ENCODE measurements at regions not wholly inside any gene's neighbourhood (a gene's known extent, or its start where the extent isn't known, plus 50 kb on each side); places are given as distances from the start of the nearest gene placed in this dataset.

- Histone ChIP-seq H3K4me3 (ENCODE audit: low read depth, low read length) (no peak overlapping the region), H3K27me3 (ENCODE audit: control insufficient read depth, insufficient read depth, low read length) (peaks cover 4% of the 10 kb centered on the region), H3K36me3 (ENCODE audit: control insufficient read depth, insufficient read depth, low read length) (peaks cover 2% of the 10 kb centered on the region)
- DNase-seq (ENCODE audit: low read depth) = no peak
- no peak for TF ChIP-seq CTCF (IDR thresholded peaks at IDR 0.05; ENCODE audit: insufficient read depth, low read length, poor library complexity, severe bottlenecking)
Observed at GRCh38 chr4:129359461-129359860, 263.5 kb downstream of the C4orf33 start.

GRCh38 chr4:129362691-129363274 lies 266.8 kb downstream of the C4orf33 start:
- DNase-seq (ENCODE audit: low read depth) = no peak
- peak; percentile 81 for TF ChIP-seq CTCF (IDR thresholded peaks at IDR 0.05; ENCODE audit: insufficient read depth, low read length, poor library complexity, severe bottlenecking)
- peaks cover 4% of the 10 kb centered on the region for H3K27me3 ChIP-seq (ENCODE audit: control insufficient read depth, insufficient read depth, low read length)
- H3K36me3 ChIP-seq (ENCODE audit: control insufficient read depth, insufficient read depth, low read length) = peaks cover 2% of the 10 kb centered on the region
- H3K4me3 ChIP-seq (ENCODE audit: low read depth, low read length) = no peak overlapping the region

- Histone ChIP-seq H3K4me3 (ENCODE audit: low read depth, low read length) (no peak overlapping the region), H3K36me3 (ENCODE audit: control insufficient read depth, insufficient read depth, low read length) (no peaks in the 10 kb centered on the region), H3K27me3 (ENCODE audit: control insufficient read depth, insufficient read depth, low read length) (peaks cover 4% of the 10 kb centered on the region)
- no peak for DNase-seq (ENCODE audit: low read depth)
- TF ChIP-seq CTCF (IDR thresholded peaks at IDR 0.05; ENCODE audit: insufficient read depth, low read length, poor library complexity, severe bottlenecking) = no peak
Observed at GRCh38 chr4:129364747-129365452, 268.9 kb downstream of the C4orf33 start.

GRCh38 chr4:129369361-129370010 lies 273.5 kb downstream of the C4orf33 start:
- no peak for TF ChIP-seq CTCF (IDR thresholded peaks at IDR 0.05; ENCODE audit: insufficient read depth, low read length, poor library complexity, severe bottlenecking)
- no peaks in the 10 kb centered on the region for H3K36me3 ChIP-seq (ENCODE audit: control insufficient read depth, insufficient read depth, low read length)
- no peaks in the 10 kb centered on the region for H3K27me3 ChIP-seq (ENCODE audit: control insufficient read depth, insufficient read depth, low read length)
- no peak overlapping the region for H3K4me3 ChIP-seq (ENCODE audit: low read depth, low read length)
- DNase-seq (ENCODE audit: low read depth) = no peak

- no peaks in the 10 kb centered on the region for H3K27me3 ChIP-seq (ENCODE audit: control insufficient read depth, insufficient read depth, low read length)
- no peaks in the 10 kb centered on the region for H3K36me3 ChIP-seq (ENCODE audit: control insufficient read depth, insufficient read depth, low read length)
- TF ChIP-seq CTCF (IDR thresholded peaks at IDR 0.05; ENCODE audit: insufficient read depth, low read length, poor library complexity, severe bottlenecking) = no peak
- DNase-seq (ENCODE audit: low read depth) = no peak
- H3K4me3 ChIP-seq (ENCODE audit: low read depth, low read length) = no peak overlapping the region
Observed at GRCh38 chr4:129371065-129371464, 275.1 kb downstream of the C4orf33 start.
